GM21723 (cell line): ENCODE measurements at regions not wholly inside any gene's neighbourhood (a gene's known extent, or its start where the extent isn't known, plus 50 kb on each side); places are given as distances from the start of the nearest gene placed in this dataset.
"Not testable (repeated sequence)": the region's sequence is repeated elsewhere in the genome, so short reads cannot be mapped to it uniquely, and the experiment has no call there.

Source experiments
- ATAC-seq: cut with Tn5 transposase; IDR thresholded peaks from one replicate; pipeline ENCODE4 v1.9.1; 2021; ENCODE audit warnings: mild to moderate bottlenecking, moderate library complexity; ENCODE audit not compliant: unreplicated experiment

DNA sequence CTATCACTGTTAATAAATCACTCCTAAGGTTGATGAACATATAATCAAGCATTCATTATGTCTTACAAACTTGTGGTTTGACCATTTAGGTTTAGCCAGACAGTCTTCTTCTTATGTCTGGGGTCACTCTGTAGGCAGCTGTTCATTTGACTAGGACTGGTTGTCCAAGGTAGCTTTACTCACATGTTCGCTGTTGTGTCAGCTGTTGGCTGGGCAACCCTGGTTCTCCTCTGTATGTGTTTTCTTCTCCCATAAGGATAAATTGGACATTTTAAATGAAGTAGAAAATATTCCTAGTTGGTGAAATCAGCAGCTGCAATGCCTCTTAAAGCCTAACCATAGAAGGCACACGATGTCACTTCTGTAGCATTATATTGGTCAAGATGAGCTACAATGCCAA lies 635.1 kb downstream of the EPHA3 start:
- ATAC-seq: no peak

GRCh38 chr3:89747541-89748278 lies 640.3 kb downstream of the EPHA3 start:
- ATAC-seq: not testable (repeated sequence)

DNA sequence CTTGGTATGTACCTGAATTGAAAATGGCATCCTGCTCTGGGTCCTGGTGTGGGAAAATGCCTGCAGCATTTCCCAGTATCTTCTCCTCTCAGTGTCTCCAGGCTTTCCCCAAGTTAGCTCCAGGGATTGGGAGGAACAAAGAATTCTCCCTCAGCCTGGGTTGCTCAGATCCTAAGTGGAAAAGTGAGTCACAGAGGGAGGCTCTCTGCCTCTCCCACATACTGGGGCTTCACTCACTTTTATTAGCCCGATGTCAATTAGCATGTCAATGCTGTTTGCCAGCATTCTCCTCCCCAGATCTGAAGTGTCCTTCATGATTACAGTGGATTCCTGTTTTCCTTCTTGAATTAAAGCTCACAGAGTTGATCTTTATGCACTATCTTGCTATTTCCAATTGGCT lies 655.0 kb downstream of the EPHA3 start:
- no peak for ATAC-seq

DNA sequence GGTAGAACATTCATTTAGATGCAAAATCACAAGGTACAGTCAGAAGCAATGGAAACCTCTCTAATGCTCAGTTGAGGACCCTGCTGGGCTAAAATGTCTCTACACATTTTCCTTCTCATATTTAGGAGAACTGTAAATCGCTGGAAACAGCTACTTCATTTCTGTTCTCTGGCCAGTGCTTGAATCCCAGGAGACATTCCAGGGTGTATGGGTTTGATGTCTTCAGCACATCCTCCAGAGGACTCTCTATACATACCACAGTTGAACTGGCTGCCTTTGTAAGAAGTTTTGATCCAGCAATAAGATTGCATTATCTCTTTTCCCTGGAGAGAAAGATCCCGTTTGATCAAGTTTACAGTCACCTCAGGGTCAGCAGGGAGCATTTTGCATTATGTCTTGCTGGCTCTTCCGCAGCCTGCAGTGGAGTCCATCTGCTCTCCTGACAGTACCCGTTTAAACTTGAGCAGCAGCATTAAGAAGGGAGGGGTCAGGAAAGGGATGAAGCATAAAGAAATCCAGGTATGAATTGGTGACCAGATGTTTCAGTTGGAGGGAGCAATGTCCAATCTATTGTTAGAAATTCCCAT lies 676.0 kb downstream of the EPHA3 start:
- no peak for ATAC-seq

- no peak for ATAC-seq
These were observed 680.1 kb downstream of the EPHA3 start for GRCh38 chr3:89787485-89787884.

DNA sequence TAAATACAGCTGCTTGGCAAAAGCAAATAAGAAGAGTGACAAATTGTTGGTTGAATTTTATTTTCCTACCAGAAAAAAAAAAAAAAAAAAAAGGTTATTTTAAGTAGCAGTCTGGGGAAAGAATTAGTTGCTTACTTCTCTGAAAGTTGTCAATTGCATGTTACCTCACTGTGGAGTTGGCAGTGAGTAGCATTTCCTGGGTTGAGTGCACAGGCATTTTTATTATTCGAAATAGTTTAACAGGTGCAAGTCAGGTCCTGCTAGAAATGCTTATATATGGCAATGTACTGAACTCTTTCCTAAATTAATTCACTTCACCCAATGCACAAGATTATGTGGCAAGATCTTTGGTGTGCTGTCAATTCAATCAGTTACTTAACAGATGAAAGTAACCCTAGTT lies 680.6 kb downstream of the EPHA3 start:
- no peak for ATAC-seq

DNA sequence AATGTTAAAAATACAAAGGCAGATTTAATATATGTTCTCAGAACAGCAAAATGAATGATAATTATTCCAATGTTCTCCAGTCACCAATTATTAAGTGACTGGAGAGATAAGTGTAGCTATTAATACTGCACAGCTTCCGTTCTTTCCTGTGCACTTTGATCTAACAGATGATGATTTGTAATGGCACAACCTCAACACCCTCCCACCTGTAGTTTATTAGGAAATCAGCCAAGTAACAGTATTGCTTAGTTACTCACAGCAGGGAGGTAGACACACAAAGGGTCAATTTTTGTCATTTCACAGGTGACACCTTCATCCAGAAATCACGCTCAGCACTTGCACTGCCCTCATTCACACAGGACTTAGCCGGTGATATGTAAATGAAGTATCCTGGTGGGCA lies 688.1 kb downstream of the EPHA3 start:
- no peak for ATAC-seq

DNA sequence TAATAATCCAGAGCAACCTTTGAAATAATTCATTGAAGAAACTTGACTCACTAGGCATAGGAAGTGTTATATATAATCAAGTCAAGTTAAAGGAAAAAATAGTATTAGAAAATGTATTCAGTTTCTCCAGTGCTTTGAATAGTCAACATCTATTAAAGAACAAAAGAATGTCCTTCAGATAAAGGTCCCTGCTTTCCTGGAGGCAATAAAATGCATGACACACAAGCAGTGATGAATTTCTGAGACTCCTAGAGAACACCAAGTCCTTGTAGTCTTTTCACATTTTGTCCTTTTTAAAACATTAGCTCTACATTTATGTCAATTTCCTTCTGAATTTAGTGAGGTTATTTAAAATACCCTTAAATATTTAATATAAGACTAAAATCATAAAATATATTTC lies 695.5 kb downstream of the EPHA3 start:
- ATAC-seq: no peak

DNA sequence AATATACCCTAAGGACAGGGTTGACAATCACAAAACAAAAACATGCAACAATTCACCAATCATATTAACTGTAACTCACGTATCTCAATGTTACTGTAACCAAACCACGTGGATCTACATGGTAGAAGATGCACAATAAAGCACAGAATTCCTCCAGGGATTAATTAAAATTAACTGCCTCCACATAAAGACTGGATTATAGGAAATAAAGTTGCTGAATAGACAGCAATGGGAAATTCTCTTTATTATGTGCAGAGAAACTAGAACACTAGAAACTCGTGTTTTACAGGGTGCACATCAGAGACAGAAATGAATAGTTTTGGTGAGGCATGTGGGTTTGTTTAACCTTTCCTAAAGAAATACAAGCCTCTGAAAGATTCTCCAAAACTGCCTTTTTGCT lies 696.3 kb downstream of the EPHA3 start:
- no peak for ATAC-seq

- no peak for ATAC-seq
These were observed 698.7 kb downstream of the EPHA3 start for GRCh38 chr3:89806166-89806565.

DNA sequence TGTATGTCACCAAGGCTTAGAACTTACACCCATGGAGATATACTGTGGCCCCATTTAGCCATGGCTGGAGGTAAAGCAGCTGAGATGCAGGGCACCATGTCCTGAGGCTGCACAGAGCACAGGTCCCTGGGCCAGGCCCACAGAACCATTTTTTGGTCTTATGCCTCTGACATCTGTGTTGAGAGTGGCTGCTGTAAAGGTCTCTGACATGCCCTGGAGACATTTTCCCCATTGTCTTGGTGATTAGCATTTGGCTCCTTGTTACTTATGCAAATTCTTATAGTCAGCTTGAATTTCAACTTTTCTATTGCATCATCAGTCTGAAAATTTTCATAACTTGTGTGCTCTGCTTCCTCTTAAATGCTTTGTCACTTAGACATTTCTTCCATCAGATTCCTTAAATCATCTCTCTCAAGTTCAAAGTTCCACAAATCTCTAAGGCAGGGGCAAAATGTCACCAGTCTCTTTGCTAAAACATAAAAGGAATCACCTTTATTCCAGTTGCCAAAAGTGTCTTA lies 701.3 kb downstream of the EPHA3 start:
- no peak for ATAC-seq

GRCh38 chr3:89813500-89813899 lies 706.1 kb downstream of the EPHA3 start:
- no peak for ATAC-seq

- ATAC-seq: no peak
These were observed 733.6 kb downstream of the EPHA3 start for GRCh38 chr3:89841041-89841440.

GRCh38 chr3:89845053-89845452 lies 737.6 kb downstream of the EPHA3 start:
- ATAC-seq: no peak

- ATAC-seq: no peak
These were observed 740.5 kb downstream of the EPHA3 start for GRCh38 chr3:89847955-89848354.

- no peak for ATAC-seq
These were observed 744.7 kb downstream of the EPHA3 start for GRCh38 chr3:89851974-89852621.

- no peak for ATAC-seq
These were observed 752.3 kb downstream of the EPHA3 start for GRCh38 chr3:89859757-89860156.

GRCh38 chr3:89867286-89867685 lies 759.9 kb downstream of the EPHA3 start:
- ATAC-seq: no peak

GRCh38 chr3:89876116-89876515 lies 768.7 kb downstream of the EPHA3 start:
- no peak for ATAC-seq

- no peak for ATAC-seq
These were observed 769.8 kb downstream of the EPHA3 start for GRCh38 chr3:89877230-89877629.

- no peak for ATAC-seq
These were observed 782.0 kb downstream of the EPHA3 start for GRCh38 chr3:89889386-89889785.

GRCh38 chr3:89908711-89909213 lies 801.3 kb downstream of the EPHA3 start:
- ATAC-seq: no peak
